ENCODE measurements at regions not wholly inside any gene's neighbourhood (a gene's known extent, or its start where the extent isn't known, plus 50 kb on each side); places are given as distances from the start of the nearest gene placed in this dataset.
"Not testable (repeated sequence)": the region's sequence is repeated elsewhere in the genome, so short reads cannot be mapped to it uniquely, and the experiment has no call there.

DNA sequence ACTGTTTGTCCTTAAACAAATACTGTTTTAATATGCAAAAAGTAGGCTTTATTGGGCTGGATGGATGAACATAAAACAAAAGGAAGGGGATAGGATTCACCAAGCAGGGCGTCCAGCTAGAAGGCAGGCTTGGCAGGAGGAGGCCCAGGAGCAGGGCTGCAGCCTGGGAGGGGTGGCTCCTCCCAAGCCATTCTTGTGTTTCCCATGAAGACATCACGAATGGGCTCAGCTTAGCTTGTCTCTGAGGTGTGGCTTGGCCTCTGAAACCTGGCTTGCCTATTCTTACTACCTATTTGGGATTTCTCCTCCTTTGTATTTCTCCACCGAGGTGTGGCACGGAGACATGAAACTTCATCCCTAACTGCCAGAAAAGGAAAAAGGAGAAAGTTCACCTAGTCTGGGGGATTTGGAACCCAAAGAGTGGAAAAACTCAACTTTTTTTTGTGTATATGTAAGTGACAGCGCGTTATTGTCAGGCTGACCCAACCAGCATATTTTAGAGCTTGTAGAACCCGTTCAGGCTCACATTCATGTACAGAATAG lies 481.9 kb upstream of the SPRED2 start:
- DNase-seq: no peak

DNA sequence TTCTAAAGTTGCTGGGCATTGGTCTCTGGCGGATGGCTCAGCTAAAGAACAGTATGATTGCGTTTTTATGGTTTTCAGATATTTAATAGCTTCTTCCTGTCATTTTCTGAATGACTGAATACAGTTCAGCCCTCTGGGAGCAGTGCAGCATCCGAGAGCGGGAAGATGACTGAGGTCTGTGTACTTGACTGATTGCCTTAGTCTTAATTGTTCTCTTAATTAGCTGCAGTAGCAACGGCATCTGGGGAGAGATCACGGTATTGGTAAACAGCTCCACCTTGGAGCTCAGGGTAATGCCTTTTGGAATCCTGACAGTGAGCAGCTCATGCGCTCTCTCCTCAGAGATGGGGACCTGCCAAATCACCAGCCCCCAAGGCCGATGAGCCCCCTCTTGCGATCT lies 481.4 kb upstream of the SPRED2 start:
- no peak for DNase-seq

DNA sequence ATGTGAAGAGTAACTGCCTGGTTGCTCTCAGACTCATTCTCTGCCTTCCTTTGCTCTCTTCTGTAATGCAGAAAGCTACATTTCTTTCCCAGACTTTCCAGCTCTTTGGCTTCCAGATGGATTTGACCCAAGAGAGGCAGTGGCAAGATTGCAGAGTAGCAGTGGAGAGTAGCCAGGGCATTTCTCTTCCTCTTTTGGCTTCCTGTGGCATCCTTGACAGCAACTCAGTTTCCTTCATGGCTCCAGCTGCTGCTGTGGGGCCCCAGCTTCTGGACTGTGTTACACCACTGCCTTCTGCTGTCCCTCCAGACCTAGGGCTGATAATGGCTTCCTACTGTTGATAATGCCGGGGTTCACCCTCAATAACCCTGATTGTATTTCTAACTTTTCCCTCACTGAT lies 469.4 kb upstream of the SPRED2 start:
- no peak for DNase-seq

DNA sequence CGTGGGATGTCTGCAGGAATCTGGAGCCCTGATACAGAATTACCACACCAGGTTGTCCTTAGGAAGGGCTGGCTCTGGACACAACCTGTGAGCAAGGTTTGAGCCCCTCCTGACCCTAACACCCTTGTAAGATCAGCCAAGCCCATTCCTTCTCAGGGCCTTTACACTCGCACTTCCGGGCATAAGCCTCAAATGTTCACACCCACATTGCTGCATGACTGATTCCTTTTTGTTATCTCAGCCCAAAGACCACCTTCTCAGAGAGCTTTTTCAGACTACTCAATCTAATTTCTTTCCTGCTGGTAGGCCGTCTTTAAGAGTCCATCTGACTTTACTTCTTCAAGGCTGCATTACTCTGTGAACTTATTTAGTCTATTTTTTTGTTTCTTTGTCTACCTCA lies 464.0 kb upstream of the SPRED2 start:
- DNase-seq: no peak

DNA sequence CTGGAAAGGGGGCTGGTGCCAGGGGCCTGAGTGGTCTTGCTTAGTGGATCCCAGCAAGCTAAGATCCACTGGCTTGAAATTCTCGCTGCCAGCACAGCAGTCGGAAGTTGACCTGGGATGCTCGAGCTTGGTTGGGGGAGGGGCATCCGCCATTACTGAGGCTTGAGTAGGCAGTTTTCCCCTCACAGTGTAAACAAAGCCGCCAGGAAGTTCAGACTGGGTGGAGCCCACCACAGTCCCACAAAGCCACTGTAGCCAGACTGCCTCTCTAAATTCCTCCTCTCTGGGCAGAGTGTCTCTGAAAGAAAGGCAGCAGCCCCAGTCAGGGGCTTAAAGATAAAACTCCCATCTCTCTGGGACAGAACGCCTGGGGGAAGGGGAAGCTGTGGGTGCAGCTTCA lies 457.7 kb upstream of the SPRED2 start:
- DNase-seq: not testable (repeated sequence)

DNA sequence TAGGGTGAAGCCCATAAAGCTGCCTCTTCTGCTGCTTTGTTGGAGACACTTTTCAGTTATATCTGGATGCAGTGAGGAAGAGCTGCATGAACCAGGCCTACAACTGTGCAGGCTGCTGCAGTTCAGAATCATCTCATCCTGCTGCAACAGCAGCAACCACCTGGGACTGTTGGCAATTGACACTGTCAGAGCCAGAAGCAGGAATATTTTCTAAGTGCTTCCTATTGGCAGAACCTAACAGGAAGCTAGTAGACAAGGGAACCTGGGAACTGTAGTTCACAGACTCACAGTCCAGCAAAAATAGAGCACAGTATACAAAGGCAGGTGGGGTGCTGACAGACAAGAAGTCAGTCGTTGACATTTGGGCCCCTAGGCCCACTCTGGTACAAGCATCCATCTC lies 452.9 kb upstream of the SPRED2 start:
- no peak for DNase-seq

DNA sequence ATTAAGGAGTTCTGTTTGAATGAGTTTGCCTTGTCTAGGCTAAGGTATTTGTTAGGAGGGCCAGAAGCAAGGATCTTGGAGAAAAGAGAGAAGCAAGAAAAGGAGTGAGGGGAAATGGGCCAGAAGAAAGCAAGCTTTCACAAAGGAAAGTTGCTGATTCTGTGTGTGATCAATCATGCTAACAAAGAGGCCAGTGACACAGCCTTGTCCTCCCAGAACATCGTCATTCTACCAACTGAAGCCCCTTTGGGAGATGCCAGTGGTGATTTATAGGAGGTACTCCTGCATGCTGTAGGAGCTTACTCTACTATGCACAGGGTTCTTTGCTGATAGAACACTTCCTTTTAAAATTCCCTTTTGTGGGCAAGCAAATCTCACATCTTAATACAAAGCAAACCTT lies 449.2 kb upstream of the SPRED2 start:
- DNase-seq: no peak

DNA sequence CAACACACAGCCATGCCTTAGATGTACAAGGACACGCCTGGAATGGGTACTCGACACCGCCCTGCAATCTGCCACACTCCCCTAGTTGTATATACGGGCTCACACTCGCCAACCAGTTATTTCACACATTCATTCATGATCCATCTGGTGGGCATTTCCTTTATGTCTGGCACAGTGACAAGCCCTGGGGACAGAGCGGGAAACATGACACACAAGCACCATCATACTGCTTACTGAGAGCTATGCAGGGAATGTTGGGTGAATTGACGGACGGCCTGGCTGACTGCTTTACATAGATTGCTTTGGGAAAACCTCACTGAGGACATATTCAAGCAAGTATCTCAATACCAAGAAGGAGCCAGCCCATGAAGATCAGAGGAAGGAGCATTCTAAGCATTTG lies 448.0 kb upstream of the SPRED2 start:
- DNase-seq: no peak

DNA sequence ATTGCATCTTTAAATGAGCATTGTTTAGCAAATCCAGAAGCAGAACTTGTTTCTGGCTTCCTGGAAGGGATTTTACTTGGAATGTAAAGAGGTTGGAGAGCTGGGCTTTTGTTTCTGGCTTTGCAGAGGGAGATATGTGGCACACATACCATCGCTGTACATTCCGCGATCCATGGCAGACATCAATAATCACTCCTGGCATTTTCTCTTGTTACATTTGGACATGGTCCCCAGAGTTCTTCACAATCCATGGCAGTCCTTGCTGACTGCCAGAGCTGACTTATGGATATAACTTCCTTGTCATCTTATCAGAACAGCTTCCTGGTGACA lies 445.6 kb upstream of the SPRED2 start:
- DNase-seq: no peak

DNA sequence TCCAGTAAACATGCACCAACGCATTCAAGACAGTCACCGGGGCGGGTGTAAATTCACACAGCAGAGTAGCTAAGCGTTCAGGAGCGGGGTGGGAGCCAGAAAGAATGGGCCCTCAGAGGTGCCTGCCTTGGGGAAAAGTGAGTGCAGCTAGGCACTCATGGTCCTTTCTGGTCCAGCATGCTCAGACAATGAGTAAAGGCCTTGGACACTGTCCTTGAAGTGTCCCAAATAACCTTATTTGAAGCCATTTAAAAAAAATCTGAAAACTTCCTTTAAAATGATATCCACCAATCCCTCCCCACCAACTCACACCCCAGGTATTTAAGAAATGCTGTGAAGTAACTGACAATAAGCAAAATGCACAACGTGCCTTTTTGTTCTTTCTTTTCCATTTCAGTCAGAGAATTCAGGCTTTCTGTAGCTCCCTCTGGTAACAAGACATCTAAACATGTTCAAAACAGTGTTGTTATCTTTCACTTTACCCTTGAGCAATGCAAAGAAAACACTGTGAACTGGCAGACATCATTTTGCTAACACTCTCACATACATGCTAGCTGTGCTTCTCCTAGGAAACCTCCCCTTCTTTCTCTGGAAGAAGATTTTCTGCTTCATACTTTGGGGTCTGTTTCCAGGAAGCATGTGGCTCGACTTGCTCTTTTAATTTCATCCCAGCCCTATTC lies 445.1 kb upstream of the SPRED2 start:
- DNase-seq: no peak

DNA sequence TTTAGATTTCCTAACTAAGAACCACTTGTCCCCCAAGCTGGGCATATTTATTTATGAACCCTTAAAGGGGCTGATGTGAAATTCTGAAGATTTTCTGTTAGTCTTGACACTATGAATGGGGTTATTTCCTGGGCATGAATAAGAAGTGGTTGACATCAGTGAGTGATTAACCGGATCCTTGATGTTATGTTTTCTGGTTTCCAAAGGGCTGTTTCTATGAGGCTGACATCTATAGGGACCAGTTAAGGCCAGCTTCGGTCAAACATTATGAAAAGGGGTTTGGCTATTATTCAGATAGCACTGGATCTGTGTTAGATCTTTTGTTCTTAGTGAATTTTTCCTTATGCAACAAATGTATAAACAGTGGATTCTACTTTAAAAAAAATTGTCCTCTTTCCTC lies 443.7 kb upstream of the SPRED2 start:
- DNase-seq: no peak

DNA sequence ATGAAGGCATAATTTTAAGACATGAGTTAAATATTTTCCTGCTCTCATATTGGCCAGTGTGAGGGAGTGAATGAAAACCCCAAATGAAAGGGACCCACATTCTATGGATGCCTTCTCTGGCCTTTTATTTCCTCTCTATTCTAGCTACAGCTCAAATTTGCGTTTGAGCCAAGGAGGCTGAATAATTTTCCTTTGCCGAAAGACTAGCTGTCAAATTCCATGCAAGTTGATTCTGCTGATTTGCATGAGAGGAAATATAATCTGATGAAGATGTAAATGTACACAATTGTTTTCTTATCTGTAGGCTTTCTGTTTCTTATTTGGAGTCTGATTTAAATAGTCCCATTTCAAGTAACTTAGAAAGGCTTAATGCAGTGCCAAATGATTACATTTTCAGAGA lies 438.4 kb upstream of the SPRED2 start:
- no peak for DNase-seq

DNA sequence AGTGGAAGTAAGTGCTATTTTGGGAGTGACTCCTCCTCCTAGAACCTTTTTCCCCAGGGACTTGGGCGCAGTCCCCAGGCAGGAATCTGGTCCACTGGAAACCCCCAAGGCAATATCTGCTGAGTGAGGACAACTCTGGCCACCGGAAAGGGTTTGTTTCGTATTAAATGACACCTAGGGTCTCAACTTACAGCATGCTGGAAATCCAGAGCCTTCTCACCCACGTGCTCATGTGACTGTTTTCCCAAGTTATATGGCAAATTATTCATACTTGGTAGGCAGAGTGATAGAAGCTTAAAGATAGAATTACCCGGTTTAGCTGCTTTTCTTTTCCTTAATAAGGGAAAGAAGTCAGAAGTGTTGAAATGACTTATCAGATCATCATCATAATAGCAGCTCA lies 436.9 kb upstream of the SPRED2 start:
- no peak for DNase-seq

DNA sequence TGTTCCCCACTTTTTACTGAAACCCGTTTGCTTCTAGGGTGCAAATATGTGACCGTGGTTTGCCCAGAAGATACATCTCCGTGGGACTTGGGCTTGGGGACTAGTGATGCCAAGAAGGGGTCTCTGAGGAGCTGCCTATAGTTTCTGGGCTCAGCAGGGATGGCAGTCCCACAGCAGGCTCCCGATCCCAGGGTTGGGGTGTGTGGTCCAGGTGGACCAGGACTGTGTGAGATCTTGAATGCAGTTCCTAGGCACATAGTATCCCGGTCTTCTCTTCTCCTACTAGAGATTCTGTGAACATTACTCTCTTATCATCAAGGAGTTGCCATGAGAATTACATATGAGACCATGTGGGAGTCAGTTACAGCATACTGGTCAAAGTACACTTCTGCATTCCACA lies 435.8 kb upstream of the SPRED2 start:
- DNase-seq: no peak

DNA sequence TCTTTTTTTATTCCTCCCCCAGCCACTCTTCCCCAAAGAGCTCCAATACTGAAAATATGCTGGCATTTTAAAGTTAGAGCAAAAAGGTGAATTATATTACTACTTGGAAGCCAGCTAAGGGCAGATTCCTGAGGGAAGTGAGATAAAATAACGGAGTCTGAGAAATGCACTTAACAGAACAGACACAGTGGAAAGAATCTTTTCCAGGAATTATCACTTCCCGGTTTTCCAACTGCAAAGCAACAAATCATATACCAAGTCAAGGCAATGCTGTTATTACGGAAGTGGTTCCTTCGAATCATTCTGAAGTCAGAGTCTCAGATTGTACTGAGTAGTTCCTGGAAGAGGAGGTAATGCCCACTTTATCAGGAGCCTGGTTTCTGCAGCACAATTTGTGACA lies 435.0 kb upstream of the SPRED2 start:
- DNase-seq: no peak

DNA sequence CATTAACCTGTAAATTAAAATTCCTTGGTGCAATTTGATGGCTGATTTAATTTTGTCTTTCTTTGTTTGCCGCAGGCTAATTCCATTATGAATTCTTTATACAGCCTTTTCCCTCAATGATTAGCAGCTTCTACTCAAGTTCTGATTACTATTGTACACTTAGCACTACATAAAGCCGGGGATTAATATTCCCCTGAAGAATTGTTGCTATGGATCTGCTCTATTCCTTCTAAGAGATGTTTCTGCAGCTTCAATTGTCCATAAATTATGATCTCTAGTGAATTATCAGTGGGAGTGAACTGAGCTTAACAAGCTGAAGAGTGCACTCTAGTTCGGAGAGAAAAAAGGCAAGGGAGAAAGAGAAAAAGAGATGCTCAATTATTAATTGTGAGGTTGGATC lies 433.7 kb upstream of the SPRED2 start:
- no peak for DNase-seq

DNA sequence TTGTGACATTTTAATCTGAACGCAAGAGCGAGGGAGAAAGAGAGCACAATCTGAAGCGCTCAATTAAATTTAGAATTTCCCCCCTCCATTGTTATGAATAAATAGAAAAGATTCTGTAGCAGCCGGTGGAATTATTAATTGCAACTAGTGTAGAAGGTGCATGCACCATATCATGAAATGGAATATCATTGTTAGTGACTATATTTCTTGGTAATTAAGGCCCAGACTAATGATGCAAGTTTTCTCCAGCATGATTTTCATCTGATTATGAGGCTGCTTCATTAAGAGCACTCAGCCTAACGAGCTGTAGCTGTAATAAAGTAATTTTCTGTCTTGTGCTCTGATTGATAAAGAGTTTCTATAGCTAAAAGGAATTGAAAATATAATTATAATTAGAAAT lies 432.2 kb upstream of the SPRED2 start:
- DNase-seq: no peak

DNA sequence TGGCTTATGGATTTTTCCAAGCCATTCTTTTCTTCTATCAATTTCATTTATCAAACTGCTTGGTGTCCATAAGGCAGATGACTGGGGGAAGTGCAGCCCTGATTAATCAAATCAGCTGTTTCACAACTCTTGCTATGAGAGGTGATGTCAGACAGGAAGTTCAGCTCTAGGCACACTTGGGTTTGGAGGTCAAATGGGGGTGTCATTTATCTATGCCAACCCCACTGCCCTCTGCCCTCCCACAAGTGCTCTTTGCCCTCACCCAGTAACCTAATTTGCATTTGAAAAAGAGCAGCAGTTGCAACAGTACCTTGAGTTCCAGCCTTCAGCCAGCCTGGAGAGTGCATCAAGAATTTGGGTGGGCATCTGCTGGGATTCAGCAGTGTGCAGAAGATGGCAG lies 431.3 kb upstream of the SPRED2 start:
- DNase-seq: no peak

DNA sequence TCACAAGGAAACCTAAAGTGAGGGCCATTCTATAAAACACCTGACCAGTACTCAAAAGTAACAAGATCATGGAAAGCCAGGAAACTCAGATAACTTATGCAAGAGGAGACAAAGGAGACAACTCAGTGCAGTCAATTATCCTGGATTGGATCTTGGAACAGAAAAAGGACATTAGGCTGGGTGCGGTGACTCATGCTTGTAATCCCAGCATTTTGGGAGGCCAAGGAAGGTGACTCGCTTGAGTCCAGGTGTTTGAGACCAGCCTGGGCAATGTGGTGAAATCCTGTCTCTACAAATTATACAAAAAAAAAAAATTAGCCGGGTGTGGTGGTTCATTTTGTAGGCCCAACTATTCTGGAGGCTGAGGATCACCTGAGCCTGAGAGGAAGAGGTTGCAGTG lies 424.5 kb upstream of the SPRED2 start:
- no peak for DNase-seq

DNA sequence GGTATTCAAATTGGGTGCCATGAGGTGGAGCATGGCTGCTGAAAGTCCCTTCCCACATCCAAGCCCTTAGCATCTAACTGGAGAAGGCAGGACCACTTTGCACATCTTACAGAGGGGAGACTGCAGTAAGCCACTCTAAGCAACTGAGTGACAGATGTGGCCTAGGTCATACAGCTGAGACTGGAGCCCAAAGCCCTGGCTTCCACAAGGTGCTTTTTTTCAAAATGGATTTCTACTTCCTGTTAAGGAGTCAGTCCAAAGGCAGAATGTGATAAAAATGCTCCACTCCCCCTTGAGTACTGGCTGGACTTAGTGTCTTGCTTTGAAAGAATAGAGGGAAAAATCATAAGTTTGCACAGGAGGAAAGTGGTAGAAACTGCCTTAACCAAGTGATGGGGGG lies 424.0 kb upstream of the SPRED2 start:
- DNase-seq: no peak

DNA sequence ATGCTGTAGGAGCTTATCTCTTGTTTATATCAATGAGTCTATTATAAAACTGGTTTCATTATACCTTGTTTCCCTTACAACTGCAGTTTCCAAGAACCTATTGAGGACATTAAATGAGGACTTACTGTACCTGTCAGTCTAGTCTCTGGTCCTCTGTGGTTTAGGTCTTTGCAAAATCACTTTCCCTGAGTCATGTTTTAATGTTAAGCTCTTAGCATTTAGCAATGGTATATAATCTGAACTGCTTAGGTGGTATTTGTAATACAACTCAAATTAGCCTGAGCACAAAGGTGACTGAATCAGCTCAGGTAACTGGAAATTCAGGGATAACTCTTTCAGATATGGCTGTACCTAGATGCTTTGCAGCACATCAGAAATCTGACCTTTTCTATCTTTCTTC lies 418.3 kb upstream of the SPRED2 start:
- no peak for DNase-seq

DNA sequence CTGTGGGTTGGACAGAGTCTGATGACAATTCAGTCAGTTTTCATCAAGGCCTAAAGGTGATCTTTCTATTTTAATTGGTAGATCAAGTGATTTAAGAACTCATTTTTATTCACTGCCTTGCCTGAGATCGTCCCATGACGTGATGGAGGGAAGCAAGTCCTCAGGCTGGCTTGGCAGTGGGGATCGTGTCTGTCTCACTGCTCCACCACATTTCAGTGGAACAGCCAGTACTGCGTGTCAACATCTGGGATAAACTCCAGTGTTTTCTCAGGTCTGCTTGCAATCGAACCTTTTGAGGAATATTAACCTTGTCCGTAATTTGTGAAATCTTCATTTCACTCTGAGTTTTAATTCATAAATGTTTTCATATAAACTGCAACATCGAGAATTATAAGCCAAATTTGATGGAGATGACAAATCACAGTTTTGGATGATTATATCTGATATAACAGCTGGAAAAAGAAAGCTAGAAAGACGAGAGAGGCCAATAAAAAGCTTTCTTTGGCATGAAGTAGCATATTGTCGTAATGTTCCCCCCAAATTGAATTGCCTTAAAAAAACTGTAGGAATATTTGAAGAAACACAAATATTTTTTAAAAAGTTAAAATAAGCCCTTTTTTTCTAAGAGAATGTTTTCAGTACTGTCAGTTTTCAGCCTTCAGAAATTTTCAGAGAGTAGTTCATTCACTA lies 414.7 kb upstream of the SPRED2 start:
- no peak for DNase-seq

DNA sequence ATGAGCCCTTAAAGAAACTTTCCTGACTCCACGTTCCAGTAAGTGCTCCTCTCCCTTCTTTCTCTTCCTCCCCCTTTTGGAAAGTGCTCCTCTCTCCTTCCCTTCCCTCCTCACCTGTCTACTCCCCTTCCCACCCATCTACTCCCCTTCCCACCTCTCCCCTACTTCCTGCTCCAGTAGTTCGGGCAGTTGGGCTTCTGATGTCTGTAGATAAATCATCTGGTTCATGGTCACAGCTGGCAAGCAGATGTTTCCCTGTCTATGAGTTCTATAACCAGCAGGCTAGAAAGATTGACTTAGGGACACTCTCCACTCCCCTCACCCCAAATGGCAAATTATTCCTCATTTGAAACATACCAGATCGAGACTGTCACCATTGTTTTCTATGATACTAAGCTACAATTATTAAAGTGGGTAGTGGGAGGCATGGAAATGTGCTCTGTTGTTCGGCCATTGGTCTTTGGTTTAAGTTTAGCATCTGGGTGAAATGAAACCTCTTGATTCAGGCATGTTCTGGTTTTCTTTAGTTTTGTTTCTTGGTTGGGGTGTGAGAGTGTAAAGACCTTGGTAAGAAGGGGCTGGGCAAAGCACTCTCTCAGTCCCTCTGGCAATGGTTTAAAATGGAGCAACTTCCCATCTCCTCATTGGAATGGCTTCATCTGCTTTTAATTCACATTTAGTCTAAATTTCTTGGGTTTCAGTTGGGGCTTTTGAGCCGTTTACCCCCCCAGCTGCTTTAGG lies 413.2 kb upstream of the SPRED2 start:
- no peak for DNase-seq

DNA sequence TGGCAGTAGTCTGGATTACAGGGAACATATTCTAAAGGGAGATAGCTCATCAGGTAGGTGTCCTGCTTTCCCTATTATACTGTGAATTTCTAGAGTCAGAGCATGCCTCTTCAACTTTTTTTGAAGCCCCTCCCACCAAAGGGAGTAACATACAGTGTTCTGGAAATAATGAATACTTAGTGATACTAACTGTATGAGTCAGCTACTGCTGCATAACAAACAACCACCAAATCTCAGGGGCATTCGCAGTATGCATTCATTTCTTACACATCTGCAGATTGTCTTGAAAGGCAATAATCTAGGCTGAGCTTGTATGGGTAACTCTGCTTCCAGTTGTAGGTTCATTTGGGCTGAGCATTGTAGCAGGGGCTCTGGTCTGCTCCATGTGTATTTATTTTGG lies 409.7 kb upstream of the SPRED2 start:
- DNase-seq: no peak

Data from left kidney (tissue), 1 donor.